Liver (tissue), 3 donors: ENCODE measurements at regions not wholly inside any gene's neighbourhood (a gene's known extent, or its start where the extent isn't known, plus 50 kb on each side); places are given as distances from the start of the nearest gene placed in this dataset.

Experiments used
- HNF4A ChIP-seq, 2 donors: conservative IDR thresholded peaks; 2 replicates each; pipeline ENCODE4 v1.6.1; 2016; ENCODE audit warnings: antibody characterized with exemption in 2 of 2, mild to moderate bottlenecking in 2 of 2
- HNF4G ChIP-seq: IDR thresholded peaks from 2 replicates; pipeline ENCODE4 v1.6.1; 2016; ENCODE audit warnings: antibody characterized with exemption
- JUND ChIP-seq, 2 donors: IDR thresholded peaks; 2 replicates each; pipeline ENCODE4 v1.6.1; 2016; ENCODE audit warnings: antibody characterized with exemption in 2 of 2
- NR2F2 ChIP-seq: IDR thresholded peaks from 2 replicates; pipeline ENCODE4 v1.6.1; 2016; ENCODE audit warnings: antibody characterized with exemption
- RAD21 ChIP-seq, 2 donors: IDR thresholded peaks; 2 replicates each; pipeline ENCODE4 v1.6.1; 2016; ENCODE audit warnings: antibody characterized with exemption in 2 of 2, mild to moderate bottlenecking in 2 of 2
- SP1 ChIP-seq: IDR thresholded peaks from 2 replicates; pipeline ENCODE4 v1.6.1; 2018; ENCODE audit warnings: antibody characterized with exemption, mild to moderate bottlenecking
- TAF1 ChIP-seq: conservative IDR thresholded peaks from 2 replicates; pipeline ENCODE4 v1.6.1; 2016; ENCODE audit warnings: antibody characterized with exemption, mild to moderate bottlenecking
- TF ChIP-seq, protein P1 (sequence below): fragments of 150-350 bp; IDR thresholded peaks from 2 replicates; pipeline ENCODE4 v1.5.1; 2017; ENCODE audit warnings: improper control_type of control experiment, low read depth, low read length; ENCODE audit not compliant: missing input control
- TF ChIP-seq, protein P2 (sequence below): IDR thresholded peaks from 2 replicates; pipeline ENCODE4 v1.6.1; 2016; ENCODE audit warnings: antibody characterized with exemption
- TF ChIP-seq, protein P3 (sequence below): IDR thresholded peaks from 2 replicates; pipeline ENCODE4 v1.6.1; 2016; ENCODE audit warnings: antibody characterized with exemption
- TF ChIP-seq, protein P4 (sequence below): IDR thresholded peaks from 2 replicates; pipeline ENCODE4 v1.6.1; 2016; ENCODE audit warnings: antibody characterized with exemption, mild to moderate bottlenecking
- donor health status: healthy.
- donor health status: healthy.

DNA sequence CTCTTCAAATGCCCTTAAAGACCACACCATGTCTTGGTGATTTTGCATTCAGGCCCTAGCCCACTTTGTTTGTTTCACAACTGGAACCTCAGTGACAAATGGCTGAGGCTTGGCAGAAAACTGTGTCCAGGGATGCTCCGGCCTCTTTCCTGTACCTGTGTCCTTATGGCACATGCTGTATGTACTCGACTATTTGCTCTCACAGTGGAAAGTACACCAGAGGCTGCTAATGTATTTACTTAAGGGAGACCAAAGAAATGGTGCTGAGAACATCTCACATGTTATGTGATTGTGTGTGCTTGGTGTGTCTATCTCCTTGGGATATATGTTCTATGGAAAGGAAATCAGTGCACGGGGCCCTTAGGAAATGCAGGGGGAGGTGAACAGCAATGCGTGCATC is 263.3 kb downstream of the GADD45G start:
- TF ChIP-seq, protein P1, sequence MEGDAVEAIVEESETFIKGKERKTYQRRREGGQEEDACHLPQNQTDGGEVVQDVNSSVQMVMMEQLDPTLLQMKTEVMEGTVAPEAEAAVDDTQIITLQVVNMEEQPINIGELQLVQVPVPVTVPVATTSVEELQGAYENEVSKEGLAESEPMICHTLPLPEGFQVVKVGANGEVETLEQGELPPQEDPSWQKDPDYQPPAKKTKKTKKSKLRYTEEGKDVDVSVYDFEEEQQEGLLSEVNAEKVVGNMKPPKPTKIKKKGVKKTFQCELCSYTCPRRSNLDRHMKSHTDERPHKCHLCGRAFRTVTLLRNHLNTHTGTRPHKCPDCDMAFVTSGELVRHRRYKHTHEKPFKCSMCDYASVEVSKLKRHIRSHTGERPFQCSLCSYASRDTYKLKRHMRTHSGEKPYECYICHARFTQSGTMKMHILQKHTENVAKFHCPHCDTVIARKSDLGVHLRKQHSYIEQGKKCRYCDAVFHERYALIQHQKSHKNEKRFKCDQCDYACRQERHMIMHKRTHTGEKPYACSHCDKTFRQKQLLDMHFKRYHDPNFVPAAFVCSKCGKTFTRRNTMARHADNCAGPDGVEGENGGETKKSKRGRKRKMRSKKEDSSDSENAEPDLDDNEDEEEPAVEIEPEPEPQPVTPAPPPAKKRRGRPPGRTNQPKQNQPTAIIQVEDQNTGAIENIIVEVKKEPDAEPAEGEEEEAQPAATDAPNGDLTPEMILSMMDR = no peak
- no peak for TF ChIP-seq TAF1
- no peak for TF ChIP-seq RAD21 (IDR thresholded peaks at IDR 0.05)
- TF ChIP-seq SP1 = no peak
- no peak for TF ChIP-seq HNF4A (conservative IDR thresholded peaks at IDR 0.05)
- no peak for TF ChIP-seq HNF4G
- no peak for TF ChIP-seq JUND (IDR thresholded peaks at IDR 0.05)
- TF ChIP-seq, protein P2, sequence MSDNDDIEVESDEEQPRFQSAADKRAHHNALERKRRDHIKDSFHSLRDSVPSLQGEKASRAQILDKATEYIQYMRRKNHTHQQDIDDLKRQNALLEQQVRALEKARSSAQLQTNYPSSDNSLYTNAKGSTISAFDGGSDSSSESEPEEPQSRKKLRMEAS = no peak
- TF ChIP-seq, protein P3, sequence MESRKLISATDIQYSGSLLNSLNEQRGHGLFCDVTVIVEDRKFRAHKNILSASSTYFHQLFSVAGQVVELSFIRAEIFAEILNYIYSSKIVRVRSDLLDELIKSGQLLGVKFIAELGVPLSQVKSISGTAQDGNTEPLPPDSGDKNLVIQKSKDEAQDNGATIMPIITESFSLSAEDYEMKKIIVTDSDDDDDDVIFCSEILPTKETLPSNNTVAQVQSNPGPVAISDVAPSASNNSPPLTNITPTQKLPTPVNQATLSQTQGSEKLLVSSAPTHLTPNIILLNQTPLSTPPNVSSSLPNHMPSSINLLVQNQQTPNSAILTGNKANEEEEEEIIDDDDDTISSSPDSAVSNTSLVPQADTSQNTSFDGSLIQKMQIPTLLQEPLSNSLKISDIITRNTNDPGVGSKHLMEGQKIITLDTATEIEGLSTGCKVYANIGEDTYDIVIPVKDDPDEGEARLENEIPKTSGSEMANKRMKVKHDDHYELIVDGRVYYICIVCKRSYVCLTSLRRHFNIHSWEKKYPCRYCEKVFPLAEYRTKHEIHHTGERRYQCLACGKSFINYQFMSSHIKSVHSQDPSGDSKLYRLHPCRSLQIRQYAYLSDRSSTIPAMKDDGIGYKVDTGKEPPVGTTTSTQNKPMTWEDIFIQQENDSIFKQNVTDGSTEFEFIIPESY = no peak
- TF ChIP-seq, protein P4, sequence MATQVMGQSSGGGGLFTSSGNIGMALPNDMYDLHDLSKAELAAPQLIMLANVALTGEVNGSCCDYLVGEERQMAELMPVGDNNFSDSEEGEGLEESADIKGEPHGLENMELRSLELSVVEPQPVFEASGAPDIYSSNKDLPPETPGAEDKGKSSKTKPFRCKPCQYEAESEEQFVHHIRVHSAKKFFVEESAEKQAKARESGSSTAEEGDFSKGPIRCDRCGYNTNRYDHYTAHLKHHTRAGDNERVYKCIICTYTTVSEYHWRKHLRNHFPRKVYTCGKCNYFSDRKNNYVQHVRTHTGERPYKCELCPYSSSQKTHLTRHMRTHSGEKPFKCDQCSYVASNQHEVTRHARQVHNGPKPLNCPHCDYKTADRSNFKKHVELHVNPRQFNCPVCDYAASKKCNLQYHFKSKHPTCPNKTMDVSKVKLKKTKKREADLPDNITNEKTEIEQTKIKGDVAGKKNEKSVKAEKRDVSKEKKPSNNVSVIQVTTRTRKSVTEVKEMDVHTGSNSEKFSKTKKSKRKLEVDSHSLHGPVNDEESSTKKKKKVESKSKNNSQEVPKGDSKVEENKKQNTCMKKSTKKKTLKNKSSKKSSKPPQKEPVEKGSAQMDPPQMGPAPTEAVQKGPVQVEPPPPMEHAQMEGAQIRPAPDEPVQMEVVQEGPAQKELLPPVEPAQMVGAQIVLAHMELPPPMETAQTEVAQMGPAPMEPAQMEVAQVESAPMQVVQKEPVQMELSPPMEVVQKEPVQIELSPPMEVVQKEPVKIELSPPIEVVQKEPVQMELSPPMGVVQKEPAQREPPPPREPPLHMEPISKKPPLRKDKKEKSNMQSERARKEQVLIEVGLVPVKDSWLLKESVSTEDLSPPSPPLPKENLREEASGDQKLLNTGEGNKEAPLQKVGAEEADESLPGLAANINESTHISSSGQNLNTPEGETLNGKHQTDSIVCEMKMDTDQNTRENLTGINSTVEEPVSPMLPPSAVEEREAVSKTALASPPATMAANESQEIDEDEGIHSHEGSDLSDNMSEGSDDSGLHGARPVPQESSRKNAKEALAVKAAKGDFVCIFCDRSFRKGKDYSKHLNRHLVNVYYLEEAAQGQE = no peak
- no peak for TF ChIP-seq NR2F2
